ENCODE measurements at regions not wholly inside any gene's neighbourhood (a gene's known extent, or its start where the extent isn't known, plus 50 kb on each side); places are given as distances from the start of the nearest gene placed in this dataset.

DNA sequence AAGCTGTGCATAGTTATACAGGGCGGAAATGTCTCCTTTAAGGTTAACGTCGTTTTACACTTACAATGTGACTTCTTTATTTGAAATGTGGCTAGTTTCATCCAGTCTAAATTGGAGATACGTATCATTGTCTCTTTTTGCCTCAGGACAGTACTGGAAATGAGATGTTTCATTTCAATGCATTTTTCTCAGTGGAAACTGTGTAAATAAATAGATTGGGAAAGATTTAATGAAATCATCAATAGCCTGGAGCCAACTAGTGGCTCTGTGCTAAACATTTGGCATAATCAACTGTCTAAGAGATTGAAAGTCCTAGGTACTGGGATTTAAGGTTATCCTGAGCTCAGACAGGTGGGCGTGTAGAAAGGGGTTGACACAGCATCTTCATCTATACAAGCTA lies 691.5 kb upstream of the CCDC54 start:
- TF ChIP-seq EZH2phosphoT487 (IDR thresholded peaks at IDR 0.05; ENCODE audit: low read depth) = no peak
- no peak for TF ChIP-seq CTCF (IDR thresholded peaks at IDR 0.05; ENCODE audit: low read depth, low read length)
